NB4 (cell line): ENCODE measurements at regions not wholly inside any gene's neighbourhood (a gene's known extent, or its start where the extent isn't known, plus 50 kb on each side); places are given as distances from the start of the nearest gene placed in this dataset.

Experiments used
- CTCF ChIP-seq: IDR thresholded peaks from one replicate; pipeline ENCODE4 v1.5.1; 2012; ENCODE audit warnings: low read depth, low read length
- MAX ChIP-seq: IDR thresholded peaks from 2 replicates; pipeline ENCODE4 v1.6.1; 2011; ENCODE audit warnings: low read depth, low read length
- MYC ChIP-seq: IDR thresholded peaks from 2 replicates; pipeline ENCODE4 v1.6.1; 2011; ENCODE audit warnings: low read depth, low read length
- POLR2A ChIP-seq: IDR thresholded peaks from 2 replicates; pipeline ENCODE4 v1.6.1; 2011; ENCODE audit warnings: mild to moderate bottlenecking; ENCODE audit not compliant: insufficient read length; ENCODE audit errors: extremely low read depth

- TF ChIP-seq MAX (no peak), POLR2A (no peak), CTCF (no peak), MYC (no peak)
Measured at GRCh38 chr2:128798502-128799283, 480.0 kb upstream of the HS6ST1 start.
